Thyroid gland (tissue), 4 donors: ENCODE measurements at regions not wholly inside any gene's neighbourhood (a gene's known extent, or its start where the extent isn't known, plus 50 kb on each side); places are given as distances from the start of the nearest gene placed in this dataset.

Source experiments
- CTCF ChIP-seq, 6 experiments: fragments of 200-600 bp in 3 of 6; fragments of 450-650 bp in 3 of 6; sonication (generic) in 3 of 6; IDR thresholded peaks; one replicate each; pipeline ENCODE4 v1.5.1; 2016 to 2019; ENCODE audit warnings: antibody characterized with exemption in 6 of 6, mild to moderate bottlenecking in 2 of 6, inconsistent platforms in 1 of 6, moderate library complexity in 1 of 6
- POLR2A ChIP-seq, 2 donors: fragments of 450-650 bp; IDR thresholded peaks; one replicate each; pipeline ENCODE4 v1.6.1; 2017; ENCODE audit warnings: antibody characterized with exemption in 2 of 2, mild to moderate bottlenecking in 2 of 2, moderate library complexity in 1 of 2

GRCh38 chr5:114243972-114244317, 117.9 kb upstream of the KCNN2 start:
- no peak for TF ChIP-seq CTCF (IDR thresholded peaks at IDR 0.05)
- TF ChIP-seq POLR2A (IDR thresholded peaks at IDR 0.05): no peak
